Right forelimb (tissue), 1 donor: ENCODE measurements at regions not wholly inside any gene's neighbourhood (a gene's known extent, or its start where the extent isn't known, plus 50 kb on each side); places are given as distances from the start of the nearest gene placed in this dataset.
"Not testable (repeated sequence)": the region's sequence is repeated elsewhere in the genome, so short reads cannot be mapped to it uniquely, and the experiment has no call there.

ENCODE experiments used
- DNase-seq: peaks from one replicate; pipeline ENCODE4 v3.0.0-alpha.2; 2018

- DNase-seq: no peak
Observed at GRCh38 chr9:103410059-103410458, 414.9 kb downstream of the CYLC2 start.

- DNase-seq: no peak
Observed at GRCh38 chr9:103427696-103428095, 432.6 kb downstream of the CYLC2 start.

DNA sequence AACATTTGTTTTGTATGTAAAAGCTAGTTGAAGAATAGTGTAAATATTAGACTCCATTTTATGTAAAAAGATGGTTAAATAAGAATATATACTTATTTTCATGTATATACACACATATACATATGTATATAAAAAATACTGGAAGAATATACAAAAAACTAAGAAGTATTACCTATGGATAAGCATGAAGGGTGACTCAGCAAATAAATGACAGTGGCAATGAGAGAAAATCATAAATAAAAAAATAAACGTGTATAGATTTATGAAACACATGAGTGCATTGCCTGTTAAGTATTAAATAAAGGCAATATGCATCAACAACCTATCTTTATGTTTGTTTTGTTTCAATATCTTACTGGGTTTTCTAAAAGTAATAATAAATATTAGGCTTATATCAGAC is 435.3 kb downstream of the CYLC2 start:
- DNase-seq: no peak

DNA sequence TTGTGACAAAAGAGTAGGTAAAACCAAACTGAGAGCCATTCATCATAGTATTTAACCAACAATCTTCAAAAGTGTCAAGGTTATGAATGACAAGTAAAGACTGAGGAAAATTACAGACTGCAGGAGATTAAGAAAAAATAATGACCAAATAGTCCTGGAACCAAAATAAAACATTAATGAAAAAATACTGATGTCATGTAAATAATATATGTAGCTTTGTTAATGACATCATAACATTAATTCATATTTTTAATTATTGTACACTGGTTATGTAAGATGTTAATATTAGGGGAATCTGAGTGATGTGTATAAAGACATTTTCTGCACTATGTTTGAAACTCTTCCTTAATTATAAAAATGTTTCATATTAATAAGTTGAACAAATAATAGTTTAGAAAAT is 436.7 kb downstream of the CYLC2 start:
- no peak for DNase-seq

- DNase-seq: no peak
Observed at GRCh38 chr9:103444176-103444575, 449.0 kb downstream of the CYLC2 start.

GRCh38 chr9:103458826-103459225 is 463.7 kb downstream of the CYLC2 start:
- DNase-seq: no peak

- no peak for DNase-seq
Observed at GRCh38 chr9:103471241-103471640, 476.1 kb downstream of the CYLC2 start.

DNA sequence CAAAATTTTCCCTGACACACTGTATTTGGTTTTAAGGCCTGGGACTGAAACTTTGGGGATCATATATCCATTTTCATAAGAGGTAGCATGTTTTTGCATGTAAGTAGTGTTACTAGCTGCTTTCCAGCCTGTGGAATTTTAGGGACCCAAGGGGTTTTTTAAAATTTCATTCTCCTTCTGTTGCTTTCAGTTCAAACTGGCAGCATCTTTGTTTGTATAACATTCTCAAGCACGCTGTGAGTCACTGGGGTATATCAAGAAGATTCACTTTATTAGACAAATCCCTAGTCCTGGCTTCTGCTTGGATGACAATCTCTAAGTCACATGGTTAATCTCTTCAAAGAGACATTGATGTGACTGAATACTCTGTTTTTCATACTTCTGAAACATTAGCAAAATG is 479.0 kb downstream of the CYLC2 start:
- DNase-seq: no peak

- no peak for DNase-seq
Observed at GRCh38 chr9:103483471-103484096, 488.5 kb downstream of the CYLC2 start.

GRCh38 chr9:103485138-103485537 is 490.0 kb downstream of the CYLC2 start:
- DNase-seq: no peak

DNA sequence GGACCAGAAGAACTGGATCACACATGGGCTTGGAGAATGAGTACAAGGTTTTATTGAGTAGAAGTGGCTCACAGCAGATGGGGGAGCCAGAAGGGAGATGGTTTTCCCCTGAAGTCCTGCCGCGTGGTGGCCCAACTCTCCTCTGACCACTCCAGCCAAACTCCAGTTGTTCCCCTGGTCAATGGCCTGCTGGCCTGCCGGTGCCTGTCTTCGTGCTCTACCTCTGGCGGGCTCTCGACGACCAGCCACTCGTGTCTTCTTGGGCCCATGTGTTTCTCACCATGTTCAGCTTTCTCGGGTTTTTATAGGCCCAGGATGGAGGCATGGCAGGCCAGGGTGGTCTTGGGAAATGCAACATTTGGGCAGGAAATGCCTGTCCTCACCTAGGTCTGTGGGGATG is 519.6 kb downstream of the CYLC2 start:
- no peak for DNase-seq

DNA sequence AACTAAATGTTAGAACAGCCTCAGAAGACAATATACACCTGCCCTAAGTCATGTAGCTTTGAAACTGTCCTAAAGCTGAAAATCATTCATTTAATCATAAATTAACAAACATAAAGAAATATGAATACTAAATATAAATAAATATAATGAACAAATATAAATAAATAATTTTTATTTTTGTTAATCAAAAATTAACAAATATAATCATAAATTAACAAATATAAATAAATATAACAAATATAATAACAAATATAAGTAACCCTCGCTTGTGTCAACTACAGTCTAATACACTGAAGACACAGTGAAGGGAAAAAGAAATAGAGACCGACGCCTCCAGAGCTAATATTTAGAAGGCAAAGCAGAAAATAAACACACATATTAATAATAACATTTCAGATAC is 527.3 kb downstream of the CYLC2 start:
- no peak for DNase-seq

GRCh38 chr9:103530934-103531333 is 535.8 kb downstream of the CYLC2 start:
- DNase-seq: no peak

- DNase-seq: no peak
Observed at GRCh38 chr9:103533318-103533717, 538.2 kb downstream of the CYLC2 start.

DNA sequence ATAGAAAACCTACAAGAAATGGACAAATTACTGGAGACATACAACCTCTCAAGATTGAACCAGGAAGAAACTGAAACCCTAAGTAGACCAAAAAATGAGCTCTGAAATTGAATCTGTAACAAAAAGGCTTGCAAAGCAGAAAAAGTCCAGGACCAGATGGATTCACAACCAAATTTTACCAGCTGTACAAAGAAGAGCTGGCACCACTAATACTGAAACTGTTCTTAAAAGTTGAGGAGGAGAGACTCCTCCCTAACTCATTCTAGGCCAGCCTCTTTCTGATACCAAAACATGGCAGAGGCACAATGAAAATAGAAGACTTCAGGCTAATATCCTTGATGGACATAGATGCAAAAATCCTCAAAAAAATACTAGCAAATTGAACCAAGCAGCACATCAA is 542.3 kb downstream of the CYLC2 start:
- DNase-seq: no peak

DNA sequence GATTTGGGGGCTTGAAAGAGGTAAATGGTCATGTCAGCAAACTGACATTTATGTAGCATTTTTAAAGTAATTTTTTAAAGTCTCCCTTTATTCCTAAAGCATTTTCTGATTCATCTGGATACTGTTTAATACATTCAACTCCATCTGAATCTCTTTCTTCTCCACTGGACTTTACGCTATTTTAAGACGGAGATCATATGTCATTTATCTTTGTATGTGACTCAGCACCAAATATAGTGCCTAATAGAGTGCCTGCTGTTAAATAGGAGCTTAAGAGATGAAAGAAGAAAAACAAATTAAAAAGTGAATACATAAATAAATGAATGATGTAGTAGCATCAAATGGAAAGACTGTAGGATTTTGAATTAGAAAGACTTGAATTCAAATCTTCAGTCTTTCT is 548.8 kb upstream of the SMC2 start:
- DNase-seq: no peak

DNA sequence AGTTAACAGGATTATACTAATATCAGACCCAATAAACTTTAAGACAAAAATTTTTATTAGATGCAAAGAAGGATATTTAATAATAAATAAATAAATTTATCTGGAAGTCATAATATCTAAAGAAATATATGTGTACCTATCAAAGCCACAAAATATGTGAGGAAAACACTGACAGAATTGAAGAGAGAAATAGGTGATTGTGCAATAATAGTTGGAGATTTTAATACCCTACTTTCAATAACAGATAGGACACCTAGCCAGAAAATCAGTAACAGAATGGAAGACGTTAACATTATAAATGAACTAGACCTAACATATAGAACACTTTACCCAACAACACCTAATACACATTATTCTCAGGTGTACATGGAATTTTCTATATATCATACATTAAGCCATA is 541.4 kb upstream of the SMC2 start:
- DNase-seq: no peak

- DNase-seq: no peak
Observed at GRCh38 chr9:103574056-103574455, 520.1 kb upstream of the SMC2 start.

GRCh38 chr9:103586721-103587120 is 507.4 kb upstream of the SMC2 start:
- DNase-seq: no peak

DNA sequence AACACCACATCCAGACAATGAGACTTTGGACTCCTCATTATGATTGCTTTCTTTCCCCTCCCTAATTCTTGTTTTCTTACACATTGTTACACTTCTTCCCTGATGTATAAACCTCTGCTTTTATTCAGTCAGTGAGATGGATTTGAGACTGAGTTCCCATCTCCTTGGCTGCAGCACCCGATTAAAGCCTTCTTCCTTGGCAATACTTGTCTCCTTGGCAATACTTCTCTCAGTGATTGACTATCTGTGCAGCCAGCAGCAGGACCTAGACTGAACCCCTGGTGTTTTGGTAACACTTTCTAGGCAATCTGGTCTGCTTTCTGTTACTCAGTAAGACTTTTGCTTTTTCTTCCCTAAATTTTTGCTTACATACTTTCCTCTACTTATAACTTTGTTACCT is 492.8 kb upstream of the SMC2 start:
- no peak for DNase-seq

DNA sequence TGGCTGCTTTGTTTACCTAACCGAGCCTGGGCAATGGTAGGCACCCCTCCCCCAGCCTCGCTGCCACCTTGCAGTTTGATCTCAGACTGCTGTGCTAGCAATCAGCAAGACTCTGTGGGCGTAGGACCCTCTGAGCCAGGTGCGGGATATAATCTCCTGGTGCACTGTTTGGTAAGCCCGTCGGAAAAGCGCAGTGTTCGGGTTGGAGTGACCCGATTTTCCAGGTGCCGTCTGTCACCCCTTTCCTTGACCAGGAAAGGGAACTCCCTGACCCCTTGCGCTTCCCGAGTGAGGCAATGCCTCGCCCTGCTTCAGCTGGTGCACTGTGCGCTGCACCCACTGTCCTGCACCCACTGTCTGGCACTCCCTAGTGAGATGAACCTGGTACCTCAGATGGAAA is 482.2 kb upstream of the SMC2 start:
- not testable (repeated sequence) for DNase-seq

DNA sequence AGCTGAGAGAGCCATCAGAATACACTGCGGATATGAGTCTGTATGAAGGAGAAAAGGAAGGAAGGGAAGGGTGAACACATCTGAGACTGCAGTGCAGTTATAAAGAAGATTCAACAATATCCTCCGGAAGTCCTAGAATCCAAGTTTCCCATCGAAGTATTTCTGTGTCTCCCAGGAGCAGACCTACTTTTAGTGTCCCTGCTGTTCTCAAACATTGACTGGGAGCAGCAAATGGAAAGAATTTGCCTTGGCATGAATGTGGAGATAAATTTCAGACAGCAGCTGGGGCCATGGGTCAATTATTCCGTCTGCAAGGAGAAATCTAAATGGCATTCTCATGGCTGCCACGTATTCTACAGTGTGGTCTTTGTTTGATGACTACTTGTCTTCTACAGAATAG is 478.1 kb upstream of the SMC2 start:
- DNase-seq: no peak

- DNase-seq: no peak
Observed at GRCh38 chr9:103617046-103617445, 477.1 kb upstream of the SMC2 start.

- no peak for DNase-seq
Observed at GRCh38 chr9:103625161-103625804, 468.8 kb upstream of the SMC2 start.

DNA sequence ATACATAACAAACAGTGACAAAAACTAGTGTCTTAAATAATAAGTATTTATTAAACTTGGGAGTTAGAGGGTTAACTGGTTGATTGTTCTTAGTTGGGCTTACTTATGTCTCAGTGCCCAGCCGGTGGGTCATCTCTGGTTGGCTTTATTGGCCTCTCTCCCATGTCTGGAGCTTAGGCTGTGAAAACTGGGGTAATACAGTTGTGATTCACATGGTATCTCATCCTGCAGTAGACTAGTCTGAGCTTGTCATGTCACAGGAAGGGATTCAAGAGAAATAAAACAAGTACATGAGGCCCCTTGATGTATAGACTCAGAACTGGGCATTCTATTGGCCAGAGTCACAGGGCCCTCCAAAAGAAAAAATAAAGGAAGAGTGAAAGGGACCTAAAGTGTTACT is 466.4 kb upstream of the SMC2 start:
- DNase-seq: no peak
